Kidney glomerular epithelial cell (primary cell): ENCODE measurements at regions not wholly inside any gene's neighbourhood (a gene's known extent, or its start where the extent isn't known, plus 50 kb on each side); places are given as distances from the start of the nearest gene placed in this dataset.

Experiments used
- DNase-seq: peaks from one replicate; lab custom pipeline; 2025; lab: John Stamatoyannopoulos, UW

DNA sequence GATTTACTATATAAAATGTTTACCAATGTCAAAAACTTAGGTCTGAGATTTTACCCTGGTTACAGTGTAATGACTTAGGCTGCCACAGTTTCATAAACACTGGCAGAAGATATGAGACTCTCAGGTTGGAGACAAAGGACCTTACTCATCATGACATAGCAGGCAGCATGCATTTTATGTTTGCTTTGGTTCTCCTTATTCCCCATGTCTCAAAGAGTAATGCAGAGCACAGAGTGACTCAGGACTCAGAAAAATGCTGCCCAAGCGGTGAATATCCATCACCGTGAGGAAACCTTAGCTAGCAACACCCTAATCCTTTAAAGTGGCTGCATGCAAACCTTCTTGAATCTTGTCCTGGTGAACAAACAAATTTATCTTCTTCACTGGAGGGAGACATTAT, 112.1 kb upstream of the EYS start:
- no peak for DNase-seq

DNA sequence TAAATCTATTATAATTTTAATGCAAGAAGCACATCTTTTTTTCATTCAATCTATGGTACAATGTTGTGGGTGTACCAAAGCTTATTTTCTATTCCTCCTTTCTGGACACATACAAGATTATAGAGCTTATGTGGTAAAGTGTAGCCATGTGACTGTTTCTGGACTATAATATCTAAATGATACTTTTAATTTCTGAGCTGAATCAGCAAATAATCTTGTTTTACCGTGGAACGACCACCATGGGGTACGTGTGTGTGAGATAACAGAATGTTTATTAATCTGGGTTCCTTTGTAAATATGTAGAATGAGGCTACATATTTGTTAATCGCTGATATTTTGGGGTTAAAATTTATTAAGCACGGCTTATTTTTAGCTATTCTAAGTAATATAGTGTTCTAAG, 111.5 kb upstream of the EYS start:
- no peak for DNase-seq

DNA sequence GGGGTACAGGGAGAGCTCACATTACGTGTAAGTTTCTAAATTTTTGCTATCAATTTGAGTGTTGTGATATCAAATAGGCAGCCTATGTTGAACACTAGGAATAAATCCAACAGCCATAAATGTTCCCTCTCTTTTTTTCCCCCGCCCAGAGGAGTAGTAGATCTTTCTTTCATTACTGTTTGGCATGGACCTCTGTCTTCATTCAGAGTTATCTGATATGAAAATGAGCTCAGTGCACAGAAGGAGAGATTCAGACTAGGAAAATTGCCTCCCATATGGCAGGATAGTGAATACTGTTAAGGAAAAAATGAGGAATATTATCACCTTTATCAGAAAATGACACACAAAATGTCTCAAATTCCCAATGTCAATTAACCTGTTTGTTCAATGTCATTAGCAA, 110.0 kb upstream of the EYS start:
- DNase-seq = no peak

DNA sequence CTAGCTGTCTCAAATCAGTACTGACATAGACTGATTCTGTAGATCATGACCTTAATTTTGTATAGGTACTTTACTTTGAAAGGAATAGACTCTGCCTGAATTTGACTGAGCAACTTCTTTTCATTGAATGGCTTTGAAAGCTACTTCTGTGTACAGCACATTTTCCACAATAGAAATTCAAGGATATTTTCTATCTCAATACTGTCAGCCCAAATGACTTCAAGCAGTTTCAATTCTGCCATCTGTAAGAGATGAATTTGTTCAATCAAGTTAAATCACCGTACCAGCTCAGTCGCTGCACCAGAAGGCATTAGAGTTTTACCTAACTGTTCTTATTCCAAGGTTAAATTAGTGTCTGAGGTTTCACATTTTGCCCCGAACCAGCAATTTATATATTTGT, 107.0 kb upstream of the EYS start:
- DNase-seq = no peak

DNA sequence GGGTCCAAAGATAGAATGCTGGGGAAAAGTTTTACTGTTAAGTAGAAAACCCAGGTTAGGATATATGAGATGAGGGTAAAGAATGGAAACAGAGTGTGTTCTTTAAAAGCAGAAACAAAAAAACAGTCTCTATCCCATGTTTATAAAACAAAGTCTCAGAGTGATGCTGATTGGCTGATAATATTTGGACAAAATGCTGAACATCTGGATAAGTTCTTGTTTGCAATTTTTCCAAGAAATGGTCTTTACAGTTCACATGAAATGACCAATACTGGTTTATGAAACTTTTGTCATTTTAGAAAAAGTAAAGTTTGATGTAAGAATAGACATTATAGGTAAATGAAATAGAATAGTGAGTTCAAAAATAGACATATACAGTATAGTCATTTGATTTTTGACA, 96.2 kb upstream of the EYS start:
- no peak for DNase-seq

DNA sequence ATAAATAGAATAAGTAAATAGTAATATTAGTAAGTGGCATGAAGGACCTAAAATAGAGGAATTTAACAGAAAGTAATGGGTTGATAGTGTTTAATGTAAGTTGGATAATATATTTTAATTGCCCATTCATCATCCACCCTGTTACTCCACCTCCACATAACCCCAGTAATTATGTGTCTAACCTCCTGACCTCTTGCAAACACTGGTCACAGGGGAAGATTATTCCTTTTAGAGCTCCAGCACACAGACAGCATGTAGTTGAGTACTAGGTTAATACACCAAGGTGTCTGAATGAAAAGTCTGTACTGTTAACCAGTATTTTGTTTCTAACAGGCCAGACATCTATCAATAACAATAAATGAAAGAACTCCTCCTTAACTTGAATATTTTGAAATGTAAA, 92.4 kb upstream of the EYS start:
- no peak for DNase-seq

DNA sequence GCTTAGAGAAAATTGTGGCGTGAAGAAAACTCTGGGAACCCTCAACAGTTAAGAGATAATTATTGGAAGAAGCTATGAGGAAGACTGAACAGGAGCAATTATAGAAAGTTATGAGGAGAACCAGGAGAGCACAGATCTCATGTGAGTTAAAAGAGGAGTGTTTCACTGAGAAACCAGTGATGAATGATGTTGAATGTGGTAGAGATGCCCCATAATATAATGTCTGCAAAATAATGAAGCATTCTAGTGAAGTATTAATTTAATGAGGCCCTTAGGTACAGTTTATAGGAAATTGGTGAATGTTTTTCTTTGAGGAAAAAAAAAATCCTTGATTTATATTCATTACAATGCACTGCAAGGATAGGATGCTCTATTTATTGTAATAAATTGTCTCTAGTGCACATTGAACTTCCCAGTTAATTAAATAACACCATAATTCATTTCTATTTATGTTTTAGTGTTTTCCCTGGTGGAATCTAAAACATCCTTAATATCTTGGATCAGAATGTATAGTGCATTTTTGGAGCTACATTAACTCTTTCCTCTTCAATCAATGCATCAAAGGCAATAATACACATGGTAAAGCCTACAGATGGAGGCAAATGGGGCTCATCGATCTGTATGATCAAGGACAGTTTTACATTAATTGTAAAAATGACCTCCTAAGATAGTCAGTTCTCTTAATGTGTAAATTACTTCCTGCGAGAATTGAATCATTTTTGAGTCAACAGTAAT, 91.4 kb upstream of the EYS start:
- no peak for DNase-seq

DNA sequence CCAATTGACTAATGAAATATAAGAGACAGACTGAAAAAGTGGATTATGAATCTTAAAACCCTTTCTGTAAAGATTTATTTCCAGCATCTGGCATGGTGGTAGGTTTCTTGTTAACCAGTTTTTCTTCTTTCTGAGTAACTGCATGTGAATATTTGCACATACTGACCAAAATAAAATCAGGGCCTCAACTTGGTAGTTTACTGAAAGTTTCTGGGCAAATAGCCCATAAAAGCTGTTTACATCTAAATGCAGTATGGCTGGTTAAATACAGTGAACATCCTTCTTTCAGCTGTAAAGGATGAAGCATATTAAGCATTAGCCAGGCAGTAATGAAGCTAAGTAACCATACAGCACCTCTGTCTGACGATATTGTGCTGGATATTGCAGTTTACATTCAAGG, 83.6 kb upstream of the EYS start:
- no peak for DNase-seq

DNA sequence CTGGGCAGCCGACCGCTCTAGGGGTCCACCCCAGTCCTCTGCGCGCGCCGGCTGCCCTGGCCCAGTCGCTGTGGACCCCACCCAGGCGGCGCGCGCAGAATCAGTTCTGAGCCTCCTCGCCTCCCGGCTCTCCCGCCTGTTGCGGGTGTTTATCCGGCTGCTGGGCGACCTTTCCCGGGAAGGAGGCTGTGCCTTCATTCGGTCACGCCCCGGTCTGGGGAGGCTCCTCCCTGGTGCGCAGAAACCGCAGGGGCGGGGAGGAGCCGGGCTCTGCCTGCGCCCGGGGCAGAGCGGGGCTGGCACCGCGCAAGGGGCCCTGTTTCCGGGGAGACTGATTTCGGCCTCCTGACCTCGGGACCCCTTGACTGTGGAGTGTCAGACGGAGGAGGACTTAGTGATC, 80.8 kb upstream of the EYS start:
- no peak for DNase-seq

DNA sequence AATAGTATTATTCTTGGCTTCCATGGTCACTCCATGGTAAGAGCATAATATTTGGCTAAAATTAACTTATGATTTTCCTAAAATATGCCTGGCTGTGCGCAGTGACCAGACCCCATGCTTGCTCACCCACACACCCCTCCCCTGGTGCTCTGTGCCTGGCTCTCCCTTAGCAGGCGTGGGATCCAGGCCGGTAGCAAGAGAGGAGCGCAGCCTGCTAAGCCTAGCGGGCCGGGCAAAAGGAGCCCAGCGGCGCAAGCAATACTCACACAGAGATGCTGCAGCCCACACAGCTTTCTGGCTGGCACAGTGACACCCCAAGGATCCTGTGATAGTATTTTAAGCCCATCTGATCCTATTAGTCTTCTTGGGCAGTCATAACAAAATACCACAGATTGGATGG, 79.8 kb upstream of the EYS start:
- DNase-seq = no peak

DNA sequence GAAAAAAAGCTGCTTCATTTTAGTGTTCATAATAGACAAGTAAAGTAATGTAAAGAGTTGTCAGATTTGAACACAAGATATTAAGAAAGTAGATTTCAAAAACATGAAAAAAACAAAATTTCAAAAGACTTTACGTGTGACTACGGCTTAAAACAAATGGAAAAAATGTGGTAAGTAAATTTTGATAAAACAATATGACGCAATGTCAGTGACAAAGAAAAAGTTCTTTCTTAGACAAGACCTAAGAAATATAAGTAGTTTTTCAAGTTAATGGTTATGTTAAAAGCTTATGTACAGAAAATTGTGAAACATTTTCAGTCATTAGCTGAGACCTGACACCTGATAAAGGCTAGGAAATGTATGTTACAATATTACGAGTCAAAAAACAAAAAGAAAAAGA, 73.7 kb upstream of the EYS start:
- no peak for DNase-seq

DNA sequence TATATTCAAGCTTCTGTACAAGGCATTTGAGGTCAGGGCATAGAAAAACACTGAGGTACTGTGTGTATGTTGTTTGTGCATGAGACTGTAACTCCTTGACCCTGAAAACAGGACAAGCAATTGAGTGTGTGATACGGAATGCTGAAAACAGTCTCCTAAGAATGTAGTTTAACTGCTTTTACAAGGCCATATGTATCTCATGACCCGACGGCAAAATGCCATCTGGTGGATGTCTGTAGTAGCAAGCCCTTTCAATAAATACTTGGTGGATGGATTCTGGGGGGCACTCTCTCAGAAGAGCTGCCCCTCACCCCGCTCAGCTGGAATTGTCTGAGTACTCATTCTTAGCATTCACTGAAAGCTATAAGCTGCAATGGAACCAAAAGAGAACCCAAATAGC, 69.3 kb upstream of the EYS start:
- DNase-seq = no peak

DNA sequence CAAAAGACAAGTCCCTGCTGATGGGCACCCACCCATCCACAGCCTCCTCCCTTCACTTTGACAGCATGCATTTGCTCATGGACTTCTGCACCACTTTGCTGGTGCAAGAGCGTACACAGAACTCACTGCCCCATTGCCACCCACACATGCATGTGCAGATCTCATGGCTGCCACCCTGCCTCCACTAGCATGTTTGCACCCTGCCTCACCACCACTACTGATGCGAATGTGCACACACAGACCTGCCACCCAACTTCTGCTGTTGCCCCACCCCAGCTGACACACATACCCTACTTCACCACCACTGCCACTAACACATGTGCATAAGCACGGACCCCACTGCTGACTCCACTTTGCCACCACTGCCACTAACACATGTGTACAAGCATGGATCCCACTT, 64.9 kb upstream of the EYS start:
- no peak for DNase-seq

DNA sequence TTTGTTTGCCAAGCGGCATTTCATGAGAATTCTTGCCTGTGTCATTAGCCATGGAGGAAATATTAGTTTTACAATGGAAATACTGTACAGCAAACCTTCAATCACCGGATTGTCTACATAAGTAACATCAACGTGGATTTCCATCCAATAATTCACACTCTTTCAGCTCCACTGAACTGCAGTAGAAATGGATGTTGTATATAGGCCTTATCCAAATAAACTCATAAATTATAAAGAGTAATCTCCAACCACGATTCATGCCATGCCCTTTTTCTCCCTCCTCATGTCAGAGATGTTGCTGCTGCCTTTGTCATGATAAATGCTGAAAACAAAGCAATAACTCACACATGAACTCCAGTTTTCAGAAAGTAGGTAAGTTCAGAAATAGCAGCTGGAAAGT, 54.9 kb upstream of the EYS start:
- DNase-seq = no peak

DNA sequence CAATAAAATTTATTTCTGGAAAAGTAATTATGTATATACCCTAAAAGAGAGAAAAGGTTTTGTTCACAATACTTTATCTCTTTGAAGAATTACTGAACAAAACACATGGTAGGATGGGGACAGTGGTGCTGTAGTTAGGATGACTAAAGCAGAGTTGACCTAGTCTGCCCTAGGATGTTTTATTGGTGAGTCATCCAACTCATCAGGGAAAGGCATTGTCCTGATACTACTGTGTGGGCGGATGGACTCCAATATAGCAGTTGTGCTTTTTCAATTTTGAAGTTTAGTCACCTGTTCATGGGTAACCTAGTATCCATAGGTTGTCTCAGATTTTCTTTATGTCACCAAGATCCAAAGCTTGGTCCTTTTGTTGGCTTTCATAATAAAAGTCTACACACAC, 53.3 kb upstream of the EYS start:
- DNase-seq = peak; percentile 49
